ENCODE measurements at regions not wholly inside any gene's neighbourhood (a gene's known extent, or its start where the extent isn't known, plus 50 kb on each side); places are given as distances from the start of the nearest gene placed in this dataset.
"Not testable (repeated sequence)": the region's sequence is repeated elsewhere in the genome, so short reads cannot be mapped to it uniquely, and the experiment has no call there.

GRCh38 chr11:29628609-29629008 lies 388.2 kb downstream of the KCNA4 start:
- no peak for DNase-seq (ENCODE audit: low spot score)

- no peak for DNase-seq (ENCODE audit: low spot score)
Measured at GRCh38 chr11:29627541-29627940, 389.3 kb downstream of the KCNA4 start.

GRCh38 chr11:29623144-29623722 lies 393.6 kb downstream of the KCNA4 start:
- DNase-seq (ENCODE audit: low spot score), result no peak

GRCh38 chr11:29616611-29617010 lies 400.2 kb downstream of the KCNA4 start:
- no peak for DNase-seq (ENCODE audit: low spot score)

GRCh38 chr11:29612423-29612822 lies 404.4 kb downstream of the KCNA4 start:
- no peak for DNase-seq (ENCODE audit: low spot score)

GRCh38 chr11:29606330-29607031 lies 410.3 kb downstream of the KCNA4 start:
- no peak for DNase-seq (ENCODE audit: low spot score)

- DNase-seq (ENCODE audit: low spot score), result not testable (repeated sequence)
Measured at GRCh38 chr11:29600151-29600575, 416.7 kb downstream of the KCNA4 start.

- no peak for DNase-seq (ENCODE audit: low spot score)
Measured at GRCh38 chr11:29584342-29584741, 432.5 kb downstream of the KCNA4 start.

GRCh38 chr11:29578806-29579205 lies 438.0 kb downstream of the KCNA4 start:
- DNase-seq (ENCODE audit: low spot score), result no peak

- no peak for DNase-seq (ENCODE audit: low spot score)
Measured at GRCh38 chr11:29564486-29564885, 452.3 kb downstream of the KCNA4 start.

- no peak for DNase-seq (ENCODE audit: low spot score)
Measured at GRCh38 chr11:29562183-29562582, 454.6 kb downstream of the KCNA4 start.

- DNase-seq (ENCODE audit: low spot score), result no peak
Measured at GRCh38 chr11:29553990-29554389, 462.8 kb downstream of the KCNA4 start.

GRCh38 chr11:29538339-29539036 lies 478.3 kb downstream of the KCNA4 start:
- no peak for DNase-seq (ENCODE audit: low spot score)

GRCh38 chr11:29534836-29535235 lies 482.0 kb downstream of the KCNA4 start:
- DNase-seq (ENCODE audit: low spot score), result no peak

- peak; percentile 39 for DNase-seq (ENCODE audit: low spot score)
Measured at GRCh38 chr11:29530961-29531360, 485.9 kb downstream of the KCNA4 start.

- peak; percentile 64 for DNase-seq (ENCODE audit: low spot score)
Measured at GRCh38 chr11:29527391-29527936, 489.4 kb downstream of the KCNA4 start.

GRCh38 chr11:29518389-29519174 lies 498.2 kb downstream of the KCNA4 start:
- DNase-seq (ENCODE audit: low spot score), result peak; percentile 87

- DNase-seq (ENCODE audit: low spot score), result no peak
Measured at GRCh38 chr11:29511394-29511793, 505.4 kb downstream of the KCNA4 start.

- no peak for DNase-seq (ENCODE audit: low spot score)
Measured at GRCh38 chr11:29507376-29507775, 509.5 kb downstream of the KCNA4 start.

- no peak for DNase-seq (ENCODE audit: low spot score)
Measured at GRCh38 chr11:29495676-29496075, 521.2 kb downstream of the KCNA4 start.

GRCh38 chr11:29490938-29491337 lies 525.9 kb downstream of the KCNA4 start:
- DNase-seq (ENCODE audit: low spot score), result no peak

GRCh38 chr11:29486301-29486700 lies 530.5 kb downstream of the KCNA4 start:
- DNase-seq (ENCODE audit: low spot score), result no peak

Measured in SK-N-DZ (cell line).